Body of pancreas (tissue), 4 donors: ENCODE measurements at regions not wholly inside any gene's neighbourhood (a gene's known extent, or its start where the extent isn't known, plus 50 kb on each side); places are given as distances from the start of the nearest gene placed in this dataset.
"Not testable (repeated sequence)": the region's sequence is repeated elsewhere in the genome, so short reads cannot be mapped to it uniquely, and the experiment has no call there.

Experiments
- ATAC-seq: fragments of 150-250 bp; one replicate; pipeline ENCODE4 v1.9.1; 2016
- DNase-seq, 4 donors: peaks; one replicate each; pipeline ENCODE4 v3.0.0-alpha.2; 2019
- H3K27ac ChIP-seq, 4 donors: fragments of 200-600 bp; sonication (generic); 1 replicate in 3 of 4; 2 replicates in 1 of 4; pipeline versions ENCODE4 v1.5.1 to v1.6.1; 2016 to 2019; ENCODE audit warnings: mild to moderate bottlenecking in 1 of 4, mixed read lengths in 1 of 4, moderate library complexity in 1 of 4
- H3K27me3 ChIP-seq, 2 donors: fragments of 200-600 bp; sonication (generic); one replicate each; pipeline ENCODE4 v1.6.0; 2016; ENCODE audit warnings: mild to moderate bottlenecking in 1 of 2
- H3K36me3 ChIP-seq, 2 donors: fragments of 200-600 bp; sonication (generic); replicated peaks in 1 of 2; 2 replicates each; pipeline ENCODE4 v1.5.1; 2016; ENCODE audit warnings: low read depth in 2 of 2; ENCODE audit not compliant: insufficient read depth in 1 of 2
- H3K4me1 ChIP-seq: fragments of 200-600 bp; sonication (generic); one replicate; pipeline ENCODE4 v1.6.0; 2016
- H3K4me3 ChIP-seq, 2 donors: fragments of 200-600 bp; sonication (generic); 1 replicate in 1 of 2; 2 replicates in 1 of 2; pipeline ENCODE4 v1.5.1; 2016 to 2019
- H3K9me3 ChIP-seq, 3 donors: fragments of 200-600 bp; sonication (generic); 1 replicate in 2 of 3; 2 replicates in 1 of 3; pipeline ENCODE4 v1.5.1; 2016
- POLR2A ChIP-seq, 3 donors: fragments of 450-650 bp; IDR thresholded peaks; one replicate each; pipeline ENCODE4 v1.6.1; 2016; ENCODE audit warnings: antibody characterized with exemption in 3 of 3, mild to moderate bottlenecking in 2 of 3
- WGBS, 2 donors: methylation state at CpG; one replicate each; pipeline ENCODE4 v1.1.5; 2017; 5-methylcytosine and 5-hydroxymethylcytosine counted together
- intact Hi-C: fragments of 100-400 bp; cut with DNase I; formaldehyde crosslinking; loops from one replicate; pipeline ENCODE4 v1.15.1; 2023
- TF ChIP-seq, protein P1 (sequence below), 7 experiments: fragments of 450-650 bp in 4 of 7; fragments of 200-600 bp in 3 of 7; sonication (generic) in 3 of 7; IDR thresholded peaks; one replicate each; pipeline ENCODE4 v1.5.1; 2016 to 2019; ENCODE audit warnings: antibody characterized with exemption in 7 of 7

DNA sequence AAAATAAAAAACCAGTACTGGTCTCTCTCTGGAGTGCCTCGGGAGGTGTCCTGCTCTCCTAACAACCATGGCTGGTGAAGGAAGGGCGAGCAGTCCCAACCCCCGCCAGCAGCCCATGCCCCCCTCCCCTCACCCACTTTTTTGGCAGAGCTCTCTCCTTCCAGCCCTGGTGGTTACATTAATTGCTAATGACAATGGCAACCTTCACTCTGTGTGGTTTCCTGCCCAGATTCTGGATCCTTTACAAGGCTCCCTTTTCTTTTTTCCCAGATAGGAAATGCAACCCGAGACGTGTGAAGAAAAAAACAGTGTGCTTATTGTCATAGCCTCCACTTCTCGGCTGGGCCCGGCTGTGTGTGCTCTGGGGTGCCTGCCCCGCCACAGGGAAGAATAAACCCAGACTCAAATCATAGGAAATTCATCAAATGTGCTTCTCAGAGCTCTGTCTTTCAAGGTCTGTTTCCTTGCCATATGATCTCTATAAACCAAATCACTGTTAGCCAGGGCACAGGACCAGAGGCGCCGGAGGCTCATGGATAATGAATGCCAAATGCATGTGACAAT is 513.0 kb downstream of the SOX6 start:
- H3K27me3 ChIP-seq, result no peaks in the 10 kb centered on the region
- ATAC-seq (peak; percentile 67), DNase-seq (peak in 2 of 4 donors; percentile 7 to 17)
- H3K4me1 ChIP-seq, result peaks cover 3% of the 10 kb centered on the region
- no peaks in the 10 kb centered on the region for H3K36me3 ChIP-seq
- H3K4me3 ChIP-seq, result no peak overlapping the region
- H3K9me3 ChIP-seq, result no peaks in the 10 kb centered on the region
- WGBS, 2 donors, result 44 to 50% methylated on average over 10 of the region's 10 CpGs
- peak overlapping the region in 3 of 4 donors; percentile 15 to 62 (median 49) for H3K27ac ChIP-seq
- TF ChIP-seq POLR2A (IDR thresholded peaks at IDR 0.05), result no peak
- TF ChIP-seq, protein P1, sequence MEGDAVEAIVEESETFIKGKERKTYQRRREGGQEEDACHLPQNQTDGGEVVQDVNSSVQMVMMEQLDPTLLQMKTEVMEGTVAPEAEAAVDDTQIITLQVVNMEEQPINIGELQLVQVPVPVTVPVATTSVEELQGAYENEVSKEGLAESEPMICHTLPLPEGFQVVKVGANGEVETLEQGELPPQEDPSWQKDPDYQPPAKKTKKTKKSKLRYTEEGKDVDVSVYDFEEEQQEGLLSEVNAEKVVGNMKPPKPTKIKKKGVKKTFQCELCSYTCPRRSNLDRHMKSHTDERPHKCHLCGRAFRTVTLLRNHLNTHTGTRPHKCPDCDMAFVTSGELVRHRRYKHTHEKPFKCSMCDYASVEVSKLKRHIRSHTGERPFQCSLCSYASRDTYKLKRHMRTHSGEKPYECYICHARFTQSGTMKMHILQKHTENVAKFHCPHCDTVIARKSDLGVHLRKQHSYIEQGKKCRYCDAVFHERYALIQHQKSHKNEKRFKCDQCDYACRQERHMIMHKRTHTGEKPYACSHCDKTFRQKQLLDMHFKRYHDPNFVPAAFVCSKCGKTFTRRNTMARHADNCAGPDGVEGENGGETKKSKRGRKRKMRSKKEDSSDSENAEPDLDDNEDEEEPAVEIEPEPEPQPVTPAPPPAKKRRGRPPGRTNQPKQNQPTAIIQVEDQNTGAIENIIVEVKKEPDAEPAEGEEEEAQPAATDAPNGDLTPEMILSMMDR (IDR thresholded peaks at IDR 0.05), result no peak
- intact Hi-C loops, result no loop called here

DNA sequence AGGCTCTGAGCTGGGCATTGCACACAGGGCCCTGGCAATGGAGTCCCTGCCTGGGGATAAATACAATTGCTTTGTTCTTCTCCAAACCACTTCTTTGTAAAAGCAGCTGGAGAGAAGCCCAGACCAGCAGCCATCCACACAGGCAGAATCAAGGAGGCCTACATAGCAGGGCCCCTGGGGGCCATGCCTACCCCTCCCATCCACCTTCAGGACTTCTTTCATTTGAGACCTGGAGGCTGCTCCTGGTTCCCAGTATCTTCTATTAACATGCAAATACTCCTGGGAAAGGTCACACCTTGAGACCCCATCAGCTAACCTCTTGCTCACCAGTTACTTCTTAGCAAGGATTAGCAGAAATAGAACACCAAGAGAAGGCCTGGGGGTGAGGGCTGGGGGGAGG is 511.1 kb downstream of the SOX6 start:
- Histone ChIP-seq H3K4me3 (no peak overlapping the region), H3K36me3 (no peaks in the 10 kb centered on the region), H3K4me1 (peaks cover 3% of the 10 kb centered on the region), H3K9me3 (no peaks in the 10 kb centered on the region), H3K27me3 (no peaks in the 10 kb centered on the region), H3K27ac (no peak overlapping the region)
- ATAC-seq, result no peak
- intact Hi-C loops, result no loop called here
- DNase-seq, result no peak
- no peak for TF ChIP-seq POLR2A (IDR thresholded peaks at IDR 0.05)
- TF ChIP-seq, protein P1 (IDR thresholded peaks at IDR 0.05), result no peak

GRCh38 chr11:15848631-15849168 is 507.6 kb downstream of the SOX6 start:
- Histone ChIP-seq H3K27ac (no peak overlapping the region), H3K4me1 (no peaks in the 10 kb centered on the region), H3K27me3 (no peaks in the 10 kb centered on the region), H3K4me3 (no peak overlapping the region), H3K36me3 (no peaks in the 10 kb centered on the region), H3K9me3 (no peaks in the 10 kb centered on the region)
- ATAC-seq (no peak), DNase-seq (no peak)
- intact Hi-C loops, result no loop called here
- TF ChIP-seq, protein P1 (IDR thresholded peaks at IDR 0.05), result no peak
- no peak for TF ChIP-seq POLR2A (IDR thresholded peaks at IDR 0.05)
- 48 to 68% methylated on average over 2 of the region's 2 CpGs for WGBS, 2 donors

DNA sequence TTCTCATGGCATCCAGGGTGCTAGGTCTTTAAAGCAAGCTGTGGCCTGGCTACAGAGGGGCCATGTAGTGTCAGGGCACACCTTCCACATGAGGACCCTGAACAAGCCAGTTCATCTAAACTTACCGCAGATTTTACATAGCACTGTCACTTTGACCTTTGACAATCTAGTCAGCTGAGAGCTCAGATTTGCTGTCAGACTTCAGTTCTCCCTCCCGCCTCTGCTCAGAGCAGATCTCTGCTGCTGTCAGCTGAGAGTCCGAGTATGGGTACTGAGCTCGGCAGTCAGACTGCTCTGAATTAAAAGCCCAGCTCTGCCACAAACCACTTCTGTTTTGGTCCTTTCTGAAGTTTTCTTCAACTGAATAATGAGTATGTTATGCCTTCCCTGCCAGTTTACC is 507.1 kb downstream of the SOX6 start:
- H3K4me3 ChIP-seq, result no peak overlapping the region
- intact Hi-C loops, result no loop called here
- no peaks in the 10 kb centered on the region for H3K27me3 ChIP-seq
- no peak overlapping the region for H3K27ac ChIP-seq
- 56 to 66% methylated on average over 4 of the region's 4 CpGs for WGBS, 2 donors
- DNase-seq, result no peak
- TF ChIP-seq, protein P1 (IDR thresholded peaks at IDR 0.05), result no peak
- TF ChIP-seq POLR2A (IDR thresholded peaks at IDR 0.05), result no peak
- no peaks in the 10 kb centered on the region for H3K9me3 ChIP-seq
- ATAC-seq, result no peak
- H3K4me1 ChIP-seq, result no peaks in the 10 kb centered on the region
- H3K36me3 ChIP-seq, result no peaks in the 10 kb centered on the region

- H3K9me3 ChIP-seq, H3K36me3 ChIP-seq, H3K4me3 ChIP-seq, ATAC-seq, H3K4me1 ChIP-seq, H3K27ac ChIP-seq, intact Hi-C loops, DNase-seq, H3K27me3 ChIP-seq: not testable (repeated sequence)
Observed at GRCh38 chr11:15850335-15850734, 506.0 kb downstream of the SOX6 start.
